GM12873 (cell line): ENCODE measurements at regions not wholly inside any gene's neighbourhood (a gene's known extent, or its start where the extent isn't known, plus 50 kb on each side); places are given as distances from the start of the nearest gene placed in this dataset.

Experiments used
- CTCF ChIP-seq: IDR thresholded peaks from 2 replicates; pipeline ENCODE4 v1.5.1; 2012; ENCODE audit warnings: low read depth, mild to moderate bottlenecking, moderate library complexity, low read length, control low read depth; ENCODE audit not compliant: insufficient read depth; ENCODE audit errors: missing control alignments

DNA sequence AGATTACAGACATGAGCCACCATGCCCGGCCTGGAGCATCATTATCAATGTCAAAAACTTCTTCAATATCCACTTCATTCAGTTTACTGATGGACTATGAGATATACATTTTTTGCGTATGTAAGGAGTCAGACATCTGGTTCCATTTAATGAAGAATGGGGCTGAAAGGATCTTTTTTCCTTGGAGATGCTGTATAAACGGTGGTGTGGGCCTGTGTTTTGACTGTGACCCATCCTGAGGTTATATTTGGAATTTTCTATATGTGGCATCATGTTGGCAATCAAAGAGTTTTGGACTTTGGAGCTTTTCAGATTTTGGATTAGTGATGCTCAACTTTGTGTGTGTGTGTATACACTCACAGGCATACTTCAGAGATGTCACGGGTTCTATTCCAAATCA is 85.7 kb upstream of the FBXL17 start:
- no peak for TF ChIP-seq CTCF

DNA sequence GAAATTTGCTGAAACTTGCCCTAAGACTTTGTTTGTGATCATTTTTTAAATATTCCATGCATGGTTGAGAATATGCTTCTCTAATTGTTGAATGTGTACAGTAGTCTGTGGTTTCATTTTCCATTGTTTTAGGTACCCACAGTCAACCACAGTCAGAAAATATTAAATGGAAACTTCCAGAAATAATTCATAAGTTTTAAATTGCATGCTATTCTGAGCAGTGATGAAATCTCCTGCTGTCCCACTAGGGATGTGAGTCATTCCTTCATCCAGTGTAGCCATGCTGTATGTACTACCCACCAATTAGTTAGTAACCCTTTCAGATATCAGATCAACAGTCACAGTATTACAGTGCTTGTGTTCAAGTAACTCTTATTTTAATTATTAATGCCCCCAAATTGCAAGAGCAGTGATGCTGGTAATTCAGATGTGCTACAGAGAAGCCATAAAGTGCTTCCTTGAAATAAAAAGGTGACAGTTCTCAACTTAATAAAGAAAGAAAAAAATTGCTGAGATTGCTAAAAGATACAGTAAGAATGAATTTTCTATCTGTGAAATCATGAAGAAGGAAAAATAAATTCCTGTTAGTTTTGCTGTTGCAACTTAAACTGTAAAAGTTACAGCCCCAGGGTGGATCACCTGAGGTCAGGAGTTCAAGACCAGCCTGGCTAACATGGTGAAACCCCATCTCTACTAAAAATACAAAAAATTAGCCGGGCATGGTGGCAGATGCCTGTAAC is 79.9 kb upstream of the FBXL17 start:
- TF ChIP-seq CTCF, result no peak

DNA sequence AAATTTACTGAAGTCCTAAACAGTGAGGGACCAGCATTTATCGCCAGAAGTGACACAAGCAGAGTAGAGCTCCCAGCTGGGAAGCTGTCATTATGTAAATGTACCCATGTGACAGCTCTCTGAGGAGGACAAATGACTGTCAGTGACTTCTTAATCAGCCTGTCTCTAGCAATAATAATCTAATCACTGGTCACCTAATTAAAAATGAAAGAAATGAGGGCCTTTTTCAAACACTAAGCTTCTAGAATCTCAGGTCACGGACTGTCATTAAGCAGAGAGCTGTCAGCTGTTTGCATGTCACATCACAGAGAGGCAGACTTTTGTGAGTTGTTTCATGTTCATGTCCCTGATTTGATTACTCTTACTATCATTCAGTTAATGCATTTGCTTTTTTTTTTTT is 77.9 kb upstream of the FBXL17 start:
- no peak for TF ChIP-seq CTCF

- TF ChIP-seq CTCF, result no peak
Measured at GRCh38 chr5:108451269-108451668, 69.4 kb upstream of the FBXL17 start.

DNA sequence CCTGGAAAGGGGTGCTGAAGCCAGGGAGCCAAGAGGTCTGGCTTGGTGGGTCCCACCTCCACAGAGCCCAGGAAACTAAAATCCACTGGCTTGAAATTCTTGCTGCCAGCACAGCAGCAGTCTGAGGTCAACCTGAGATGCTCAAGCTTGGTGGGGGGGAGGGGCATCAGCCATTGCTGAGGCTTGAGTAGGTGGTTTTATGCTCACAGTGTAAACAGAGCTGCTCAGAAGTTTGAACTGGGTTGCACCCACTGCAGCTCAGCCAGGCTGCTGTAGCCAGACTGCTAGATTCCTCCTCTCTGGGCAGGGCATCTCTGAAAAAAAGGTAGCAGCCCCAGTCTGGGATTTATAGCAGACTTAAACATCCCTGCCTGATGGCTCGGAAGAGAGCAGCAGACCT is 55.5 kb upstream of the FBXL17 start:
- TF ChIP-seq CTCF, result no peak

- TF ChIP-seq CTCF, result no peak
Measured at GRCh38 chr5:108436696-108437095, 54.8 kb upstream of the FBXL17 start.

GRCh38 chr5:108433600-108433999 is 51.7 kb upstream of the FBXL17 start:
- TF ChIP-seq CTCF, result no peak
